Activated T-cell treated with anti-CD3 and anti-CD28 coated beads, Interleukin-2, amount 50 U/mL, for 1 hour (primary cell): ENCODE measurements at regions not wholly inside any gene's neighbourhood (a gene's known extent, or its start where the extent isn't known, plus 50 kb on each side); places are given as distances from the start of the nearest gene placed in this dataset.
"Not testable (repeated sequence)": the region's sequence is repeated elsewhere in the genome, so short reads cannot be mapped to it uniquely, and the experiment has no call there.

Experiments used
- DNase-seq: peaks from one replicate; pipeline ENCODE4 v3.0.0-alpha.2; 2020

DNA sequence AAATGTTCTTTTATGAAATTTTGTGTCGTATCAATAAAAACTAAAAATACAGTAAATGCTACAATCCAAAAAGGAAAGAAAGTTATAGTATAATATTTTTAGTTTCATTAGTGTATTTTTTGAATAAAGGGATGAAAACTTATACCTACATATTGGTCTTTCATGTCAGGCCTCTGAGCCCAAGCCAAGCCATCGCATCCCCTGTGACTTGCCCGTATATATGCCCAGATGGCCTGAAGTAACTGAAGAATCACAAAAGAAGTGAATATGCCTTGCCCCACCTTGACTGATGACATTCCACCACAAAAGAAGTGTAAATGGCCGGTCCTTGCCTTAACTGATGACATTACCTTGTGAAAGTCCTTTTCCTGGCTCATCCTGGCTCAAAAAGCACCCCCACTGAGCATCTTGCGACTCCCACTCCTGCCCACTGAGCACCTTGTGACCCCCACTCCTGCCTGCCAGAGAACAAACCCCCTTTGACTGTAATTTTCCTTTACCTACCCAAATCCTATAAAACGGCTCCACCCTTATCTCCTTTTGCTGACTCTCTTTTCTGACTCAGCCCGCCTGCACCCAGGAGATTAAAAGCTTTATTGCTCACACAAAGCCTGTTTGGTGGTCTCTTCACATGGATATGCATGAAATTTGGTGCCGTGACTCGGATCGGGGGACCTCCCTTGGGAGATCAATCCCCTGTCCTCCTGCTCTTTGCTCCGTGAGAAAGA is 108.2 kb upstream of the PELI1 start:
- DNase-seq, result not testable (repeated sequence)

DNA sequence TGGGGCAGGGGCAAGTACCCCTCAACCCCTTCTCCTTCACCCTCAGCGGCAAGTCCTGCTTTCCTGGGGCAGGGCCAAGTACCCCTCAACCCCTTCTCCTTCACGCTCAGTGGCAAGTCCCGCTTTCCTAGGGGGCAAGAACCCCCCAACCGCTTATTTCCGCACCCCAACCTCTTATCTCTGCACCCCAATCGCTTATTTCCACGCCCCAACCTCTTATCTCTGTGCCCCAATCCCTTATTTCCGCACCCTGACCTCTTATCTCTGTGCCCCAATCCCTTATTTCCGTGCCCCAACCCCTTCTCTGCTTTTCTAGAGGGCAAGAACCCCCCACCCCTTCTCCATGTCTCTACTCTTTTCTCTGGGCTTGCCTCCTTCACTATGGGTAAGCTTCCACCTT is 109.2 kb upstream of the PELI1 start:
- DNase-seq, result not testable (repeated sequence)

DNA sequence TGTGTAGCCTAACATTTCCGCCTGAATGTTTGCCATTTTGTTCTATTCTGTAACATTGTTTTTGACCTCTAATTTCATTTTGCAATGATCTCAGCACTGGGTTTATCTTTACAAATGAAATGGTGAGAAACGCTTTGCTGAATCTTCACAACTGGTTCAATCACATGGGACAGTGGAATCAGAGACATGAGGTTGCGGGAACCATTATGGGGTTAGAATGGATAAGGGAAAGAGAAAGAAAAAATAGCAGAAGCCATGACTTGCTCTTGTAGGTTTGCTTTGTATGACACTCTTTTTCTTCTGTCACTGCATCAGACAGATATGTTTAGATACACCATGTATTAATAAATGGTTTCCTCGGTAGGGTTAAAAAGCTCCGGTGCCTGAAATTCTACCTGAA is 114.3 kb upstream of the PELI1 start:
- no peak for DNase-seq

DNA sequence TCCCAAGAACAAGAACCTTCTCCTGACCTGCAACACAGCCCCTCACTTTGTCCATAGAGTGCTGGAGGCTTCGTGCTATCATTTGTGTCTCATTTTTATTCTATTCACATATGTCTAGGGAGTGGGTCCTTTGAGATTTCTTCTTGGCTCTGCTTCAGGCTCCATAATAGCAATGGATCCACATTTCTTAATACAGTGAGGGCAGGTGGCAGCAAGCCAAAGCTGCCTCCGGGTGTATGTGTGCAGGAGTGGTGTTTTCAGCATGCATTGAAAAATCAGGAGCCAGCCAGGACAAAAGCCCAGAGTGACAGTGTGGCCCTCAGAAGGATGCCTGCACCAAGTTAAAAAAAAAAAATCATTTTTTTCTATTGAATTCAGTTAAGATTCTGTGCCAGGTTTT is 115.1 kb upstream of the PELI1 start:
- no peak for DNase-seq

DNA sequence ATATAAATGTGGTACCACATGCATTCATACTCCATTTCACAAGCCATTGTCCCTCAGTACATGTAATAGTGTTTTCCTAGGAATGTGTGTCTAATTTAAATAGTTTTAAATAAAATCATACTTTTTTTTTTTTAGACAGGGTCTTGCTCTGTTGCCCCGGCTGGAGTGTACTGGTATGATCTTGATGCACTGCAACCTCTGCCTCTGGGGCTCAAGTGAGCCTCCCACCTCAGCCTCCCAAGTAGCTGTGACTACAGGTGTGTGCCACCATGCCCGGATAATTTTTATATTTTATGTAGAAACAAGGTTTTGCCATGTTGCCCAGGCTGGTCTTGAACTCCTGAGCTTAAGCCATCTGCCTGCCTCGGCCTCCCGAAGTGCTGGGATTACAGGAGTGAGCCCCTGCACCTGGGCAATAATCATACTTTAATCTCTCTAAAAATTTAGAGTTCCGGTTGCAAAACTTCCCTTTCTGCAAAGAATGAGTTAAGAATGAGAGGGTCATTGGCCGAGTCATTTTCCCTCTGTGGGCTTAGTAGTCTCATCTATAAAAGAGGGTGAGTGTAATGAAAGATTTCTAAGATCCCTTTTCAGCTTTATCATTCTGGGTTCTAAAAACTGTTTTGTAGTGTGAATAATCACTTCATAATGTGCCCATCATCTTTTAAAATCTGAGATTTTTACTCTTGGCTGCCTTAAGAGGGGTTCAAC is 116.0 kb upstream of the PELI1 start:
- DNase-seq, result no peak

DNA sequence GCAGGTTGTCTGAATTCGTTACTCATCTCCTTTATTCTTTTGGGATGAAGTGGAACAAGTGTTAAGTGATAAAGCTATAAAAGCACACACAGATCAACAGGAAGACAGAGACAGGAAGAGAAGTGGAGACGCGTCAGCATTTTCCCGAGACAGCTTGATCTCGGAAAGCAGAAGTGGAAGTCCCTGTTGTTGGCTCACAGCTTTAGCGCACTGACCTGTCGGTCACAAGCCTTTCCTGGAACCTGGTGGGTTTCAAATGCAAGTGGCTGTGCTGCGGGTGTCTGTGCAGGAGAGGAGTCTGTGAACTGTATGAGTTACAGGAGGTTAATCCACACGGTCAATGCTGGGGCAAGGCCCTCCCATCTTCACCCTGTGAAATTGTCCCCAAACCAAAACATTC is 116.6 kb upstream of the PELI1 start:
- peak; percentile 34 for DNase-seq

DNA sequence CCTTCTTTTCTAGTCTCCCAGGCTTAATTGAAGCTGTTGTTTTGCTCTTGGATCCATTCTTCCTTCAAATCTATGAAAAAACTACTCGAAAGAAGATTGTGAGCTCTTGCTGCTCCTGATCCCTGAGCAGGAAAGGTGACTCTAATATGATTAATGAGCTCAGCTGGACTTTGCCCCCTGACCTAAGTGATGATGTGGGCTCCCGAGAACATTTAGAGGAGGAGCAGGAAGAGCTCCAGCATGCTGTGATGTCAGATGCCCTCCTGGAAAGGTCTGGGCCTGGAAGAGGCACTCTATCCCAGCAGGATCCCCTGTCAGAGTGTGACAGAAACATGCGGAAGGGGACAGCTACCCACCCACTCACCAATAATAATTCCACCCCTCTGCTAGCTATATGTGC is 117.9 kb upstream of the PELI1 start:
- no peak for DNase-seq

DNA sequence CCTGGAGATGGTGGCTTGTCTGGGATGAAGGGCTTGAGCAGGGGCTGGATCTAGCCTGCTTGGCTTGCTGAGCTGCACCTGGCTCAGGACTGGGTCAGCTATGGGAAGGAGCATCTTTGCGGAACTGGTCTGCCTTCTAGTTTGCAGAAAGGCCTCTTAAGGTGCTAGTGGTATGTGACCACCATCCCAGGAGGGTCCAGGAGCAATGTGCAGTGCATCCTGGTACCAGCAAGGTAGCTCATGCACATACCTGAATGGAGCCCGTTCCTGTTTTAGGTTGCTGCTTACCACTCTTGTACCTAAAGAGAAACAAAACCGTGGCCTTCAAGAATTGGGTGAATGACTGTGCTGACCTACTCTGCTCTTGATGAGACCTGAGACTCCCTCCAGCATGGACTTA is 118.6 kb upstream of the PELI1 start:
- DNase-seq, result no peak

DNA sequence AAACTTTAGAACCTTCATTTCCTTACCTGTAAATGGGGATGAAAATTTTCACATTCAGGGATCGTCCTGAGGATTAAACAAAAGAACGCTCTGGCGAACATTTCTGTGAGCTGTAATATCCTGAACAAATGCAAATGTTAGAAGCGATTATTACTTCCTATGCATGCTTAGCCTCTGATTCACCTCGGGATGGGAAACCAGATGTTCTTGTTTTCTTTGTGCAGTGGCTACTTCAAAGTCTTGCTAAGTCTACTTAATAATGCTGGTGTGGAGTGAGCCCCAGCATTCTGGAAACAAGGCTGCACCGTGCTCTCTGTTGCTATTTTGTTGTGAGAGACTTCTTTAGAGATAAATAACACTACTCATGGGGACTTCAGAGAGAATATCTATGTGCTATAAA is 119.1 kb upstream of the PELI1 start:
- DNase-seq, result no peak

DNA sequence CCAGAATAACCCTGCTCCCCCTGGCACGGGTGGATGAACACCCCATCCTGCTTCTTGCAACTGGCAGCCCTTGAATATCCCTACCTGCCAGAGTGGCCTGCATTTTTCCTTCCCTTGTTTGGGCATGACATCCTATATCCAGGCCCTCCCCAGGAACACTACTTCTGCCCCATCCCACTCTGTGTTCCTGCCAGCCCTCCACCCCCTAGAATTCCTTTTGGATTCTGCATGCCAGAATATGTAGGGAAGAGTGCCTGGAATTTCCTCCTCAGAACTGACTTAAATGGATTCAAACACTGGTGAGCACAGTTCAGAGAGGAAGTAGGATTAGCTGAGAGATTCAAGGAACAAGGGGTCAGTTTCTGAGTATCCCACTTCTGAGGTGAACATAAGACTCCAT is 123.5 kb upstream of the PELI1 start:
- no peak for DNase-seq

DNA sequence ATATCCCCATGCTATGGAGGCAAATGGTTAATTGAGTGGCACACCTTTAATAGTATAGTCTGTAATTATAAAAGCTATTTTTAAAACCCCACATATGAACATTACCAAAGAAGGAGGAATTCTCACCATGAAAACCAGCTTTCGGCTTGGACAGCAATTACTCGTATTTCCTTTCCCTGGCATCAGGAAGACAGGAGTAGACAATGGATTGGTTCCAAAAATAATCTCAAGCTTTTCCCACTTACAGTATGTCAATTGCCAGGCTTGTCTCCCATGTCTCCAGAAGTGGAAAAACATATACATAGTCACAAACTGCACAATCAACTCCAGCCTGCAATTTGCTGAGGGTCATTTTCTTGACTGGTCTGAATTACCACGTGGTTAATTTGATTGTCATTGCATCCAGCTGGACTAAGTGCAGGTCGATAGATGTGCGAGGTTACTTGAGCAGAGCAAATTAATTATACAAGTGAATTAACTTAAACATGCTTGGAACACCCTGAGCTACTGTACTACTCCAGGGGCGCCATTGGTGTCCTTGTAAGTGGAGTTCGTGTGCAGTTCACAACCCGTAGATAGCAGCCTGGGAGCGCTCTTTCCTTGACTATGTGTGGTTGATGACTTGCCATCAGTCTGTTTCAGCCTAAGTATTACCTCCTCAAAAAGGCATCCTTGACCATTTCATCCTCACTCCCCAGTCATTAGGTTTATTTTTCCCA is 124.3 kb upstream of the PELI1 start:
- no peak for DNase-seq

DNA sequence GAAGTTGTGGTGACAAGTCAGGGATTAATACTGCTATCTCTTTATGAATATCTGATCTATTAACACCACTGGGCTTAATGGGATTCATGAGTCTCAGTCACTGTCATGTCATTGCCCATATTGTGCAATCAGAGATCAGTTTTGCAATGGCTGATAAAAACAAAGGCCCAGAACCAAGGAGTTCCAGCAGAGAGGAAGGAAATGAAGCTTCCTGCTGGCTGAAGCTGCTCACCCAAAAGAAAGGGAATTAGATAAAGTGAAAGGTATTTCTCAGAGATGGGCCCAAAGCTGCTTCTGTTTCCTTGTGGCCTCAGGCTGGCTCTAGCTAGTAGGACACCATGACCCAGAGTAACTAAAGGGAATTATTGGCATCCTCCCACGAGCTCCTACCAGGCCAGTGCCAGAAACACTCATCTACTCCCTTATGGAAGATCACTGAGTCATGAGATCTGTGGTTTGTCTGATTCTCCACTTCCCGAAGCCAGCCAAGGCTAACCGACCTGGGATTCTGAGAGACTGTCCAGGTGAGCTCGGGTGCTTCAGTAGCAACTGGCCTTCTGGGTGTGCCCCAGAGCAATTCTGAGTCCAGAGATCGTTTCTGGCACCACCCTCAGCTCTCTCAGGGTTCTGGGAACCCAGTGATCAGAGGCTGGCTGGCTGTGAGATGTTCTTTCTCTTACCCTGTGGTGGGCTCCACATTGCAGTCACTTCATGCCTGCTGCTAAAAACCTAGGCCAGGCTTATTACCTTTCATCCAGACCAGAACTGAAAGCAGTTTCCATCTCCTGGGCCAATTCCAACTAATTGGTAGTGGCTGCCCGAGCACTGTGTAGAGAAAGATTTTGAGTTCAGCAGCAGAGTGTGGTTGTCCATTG is 129.5 kb upstream of the PELI1 start:
- DNase-seq, result no peak

DNA sequence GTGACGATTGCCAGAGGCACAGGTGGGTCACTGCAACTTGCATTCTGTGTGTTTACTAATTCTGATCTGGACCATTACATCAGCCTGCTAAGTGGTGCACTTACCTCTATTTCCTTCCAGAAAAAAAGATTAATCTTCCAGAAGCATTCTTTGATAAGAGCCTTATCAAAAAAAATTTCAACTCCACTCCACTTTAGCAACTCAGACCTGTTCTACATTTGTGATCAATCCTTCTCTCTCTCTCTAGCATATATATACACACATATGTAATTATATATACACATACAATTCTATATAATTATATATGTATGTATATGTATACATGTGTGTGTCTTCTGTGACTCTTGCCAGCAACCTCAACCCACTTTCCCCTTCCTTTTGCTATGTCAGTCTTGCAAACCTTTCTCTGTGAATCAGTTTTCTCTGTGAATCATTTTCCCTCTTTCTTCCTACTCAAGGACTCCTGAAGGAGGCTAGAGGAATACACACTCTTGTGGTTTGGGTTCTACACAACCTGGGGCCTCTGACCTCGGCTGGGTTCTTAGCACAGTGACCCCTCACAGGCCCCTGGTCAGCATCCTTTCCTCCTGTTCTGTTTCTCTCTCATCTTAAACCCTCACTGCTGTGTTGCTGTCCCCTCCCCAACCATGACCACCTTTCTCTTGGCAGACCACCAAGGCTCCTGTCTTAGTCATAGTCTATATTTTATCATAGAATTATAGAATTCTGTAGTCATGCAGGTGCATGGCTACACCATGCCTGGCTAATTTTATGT is 130.4 kb upstream of the PELI1 start:
- DNase-seq, result no peak

DNA sequence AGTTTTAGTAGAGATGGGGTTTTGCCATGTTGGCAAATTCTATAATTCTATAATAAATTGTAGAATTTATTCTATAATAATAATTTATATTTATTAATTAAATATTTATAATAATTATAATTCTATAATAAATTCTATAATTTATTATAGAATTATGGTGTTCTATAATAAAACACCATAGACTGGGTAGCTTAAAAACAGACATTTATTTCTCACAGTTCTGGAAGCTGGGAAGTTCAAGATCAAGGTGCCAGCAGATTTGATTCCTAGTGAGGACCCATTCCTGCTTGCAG is 130.9 kb upstream of the PELI1 start:
- DNase-seq, result no peak

DNA sequence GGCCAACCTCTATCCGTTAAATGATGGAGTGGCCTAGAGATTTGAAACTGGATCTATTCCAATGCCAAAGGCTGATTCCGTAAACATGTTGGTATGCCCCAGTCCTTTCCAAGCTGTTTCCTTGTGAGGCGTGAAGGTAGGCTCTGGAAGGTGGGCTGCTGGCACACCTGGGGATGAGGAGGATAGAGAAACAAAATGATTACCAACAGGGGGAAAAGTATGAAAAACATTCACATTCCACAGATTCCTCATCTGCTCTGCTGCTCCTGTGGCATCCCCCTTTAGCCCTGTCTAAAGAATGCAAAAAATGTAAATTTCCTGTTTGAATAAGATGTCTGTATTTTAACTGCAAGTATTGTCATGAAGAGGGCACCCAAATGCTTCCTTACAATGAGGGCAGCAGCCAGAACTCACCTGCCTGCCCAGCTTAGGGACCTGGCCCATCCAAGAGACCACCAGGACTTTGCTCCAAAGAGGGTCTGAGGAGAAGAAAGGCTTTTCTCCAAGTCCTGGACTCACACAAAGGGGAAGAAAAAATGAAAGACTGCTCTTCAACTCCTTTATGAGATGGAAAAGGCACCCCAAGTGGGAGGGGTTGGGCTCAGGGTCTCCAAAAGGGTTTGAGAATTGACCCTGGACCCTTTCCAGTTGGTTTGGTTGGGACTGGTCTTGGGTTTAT is 132.3 kb upstream of the PELI1 start:
- no peak for DNase-seq

DNA sequence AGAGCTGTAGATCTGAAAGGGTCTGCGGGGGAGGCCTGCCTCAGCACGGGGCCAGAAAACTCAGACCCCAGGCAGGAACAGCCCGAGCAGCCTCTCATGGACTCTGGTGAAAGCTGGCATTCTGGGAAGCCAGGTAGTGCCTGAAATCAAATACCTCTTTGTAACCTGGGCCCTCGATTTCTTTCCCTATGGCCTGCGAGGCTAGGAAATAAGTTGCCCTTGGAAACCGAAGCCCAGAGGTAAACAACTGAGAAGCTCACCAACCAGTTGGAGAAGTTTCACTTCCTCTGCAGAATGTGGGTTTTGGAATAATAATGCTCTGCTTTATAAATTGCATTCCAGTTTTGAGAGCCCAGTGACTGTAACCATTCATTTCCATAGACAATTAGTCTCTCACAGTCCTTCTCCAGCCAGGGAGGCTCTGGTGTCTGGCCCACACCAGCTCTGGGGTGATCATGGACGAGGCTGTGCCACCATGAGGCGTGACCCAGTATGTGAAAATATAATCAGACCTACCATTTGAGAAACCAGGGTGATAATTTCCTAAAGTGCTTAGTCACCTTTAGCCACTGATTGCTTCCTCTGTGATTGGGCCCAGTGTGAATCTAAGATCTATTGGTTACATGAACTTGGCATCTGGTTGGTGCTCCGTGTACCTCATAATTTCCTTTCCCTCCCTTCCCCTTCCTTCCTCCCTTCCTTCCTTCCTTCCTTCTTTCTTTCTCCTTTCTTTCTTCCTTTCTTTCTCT is 133.1 kb upstream of the PELI1 start:
- no peak for DNase-seq

DNA sequence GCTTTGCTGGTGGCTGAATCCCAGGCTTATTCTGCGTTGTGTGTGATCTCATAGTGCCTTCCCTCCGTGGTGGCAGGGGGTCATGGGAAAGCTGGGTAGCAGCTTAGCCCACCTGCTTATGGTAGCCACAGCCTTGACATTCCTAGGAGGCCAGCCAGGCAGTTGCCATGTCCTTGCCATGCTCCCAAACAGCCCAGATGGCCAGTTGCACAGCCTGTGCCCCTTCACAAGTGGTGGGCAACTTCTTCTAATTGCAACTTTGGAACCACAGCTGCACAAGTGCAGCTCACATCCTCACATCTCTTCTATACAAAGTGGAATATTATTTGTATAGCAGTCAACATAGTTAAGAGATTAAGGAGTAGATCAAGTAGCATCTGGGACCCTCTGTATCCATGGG is 136.6 kb upstream of the PELI1 start:
- not testable (repeated sequence) for DNase-seq

DNA sequence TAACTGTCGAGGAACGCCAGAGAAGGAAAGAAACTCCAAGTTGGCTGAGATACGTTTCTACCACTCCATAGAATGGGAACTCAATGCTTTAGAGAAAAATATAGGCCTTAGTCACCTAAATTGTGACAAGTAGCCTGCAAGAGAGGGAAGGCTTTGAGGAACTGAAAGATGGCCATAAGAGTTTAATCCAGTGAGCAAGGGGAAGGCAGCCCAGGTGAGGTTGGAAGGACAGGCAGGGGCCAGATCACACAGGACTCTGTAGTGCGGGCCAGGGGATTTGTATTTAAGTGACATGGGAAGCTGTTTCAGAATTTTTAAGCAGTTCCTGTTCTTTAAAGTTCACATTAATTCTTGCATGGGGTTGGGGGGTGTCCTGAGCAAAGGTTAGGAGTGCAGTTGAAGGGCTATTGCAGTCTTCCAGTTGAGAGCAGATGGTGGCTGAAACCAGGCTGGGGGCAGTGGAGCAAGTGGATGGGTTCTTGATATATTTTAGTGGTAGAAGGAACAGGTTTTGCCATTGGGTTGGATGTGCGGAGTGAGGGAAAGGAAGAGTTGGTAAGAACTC is 138.9 kb upstream of the PELI1 start:
- DNase-seq, result no peak

DNA sequence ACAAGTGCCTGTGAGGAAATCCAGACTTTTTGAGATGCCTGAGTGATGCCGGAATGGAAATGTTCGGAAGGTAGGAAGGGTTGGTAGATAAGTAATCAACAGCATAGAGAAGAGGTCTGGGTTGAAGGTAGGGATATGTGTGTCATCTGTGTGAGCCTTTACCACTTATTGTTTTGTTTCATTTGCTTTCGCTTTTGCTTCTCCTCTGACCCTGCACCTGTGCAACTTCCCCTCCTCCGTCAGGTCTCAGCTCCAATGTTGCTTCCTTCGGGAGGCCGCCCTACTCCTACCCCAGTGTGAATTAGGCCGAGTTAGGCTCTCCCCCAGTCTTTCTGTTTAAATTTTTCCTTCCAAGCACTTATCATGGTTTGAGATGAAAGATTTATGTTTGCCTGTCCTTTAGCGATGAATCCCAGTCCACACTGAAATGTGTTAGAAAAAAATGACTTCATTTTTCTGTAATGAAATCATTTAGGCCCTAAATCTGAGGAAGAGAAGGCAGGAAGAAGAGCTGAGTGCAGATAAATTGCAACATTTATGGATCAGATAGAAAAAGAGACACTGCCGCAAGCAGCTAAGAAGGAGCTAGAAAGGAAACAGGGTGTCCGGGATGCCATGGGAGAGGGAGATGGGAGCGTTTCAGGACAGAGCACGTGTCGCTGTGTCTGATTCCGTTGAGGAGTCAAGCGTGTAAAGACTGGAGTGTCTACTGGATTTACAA is 139.6 kb upstream of the PELI1 start:
- no peak for DNase-seq

DNA sequence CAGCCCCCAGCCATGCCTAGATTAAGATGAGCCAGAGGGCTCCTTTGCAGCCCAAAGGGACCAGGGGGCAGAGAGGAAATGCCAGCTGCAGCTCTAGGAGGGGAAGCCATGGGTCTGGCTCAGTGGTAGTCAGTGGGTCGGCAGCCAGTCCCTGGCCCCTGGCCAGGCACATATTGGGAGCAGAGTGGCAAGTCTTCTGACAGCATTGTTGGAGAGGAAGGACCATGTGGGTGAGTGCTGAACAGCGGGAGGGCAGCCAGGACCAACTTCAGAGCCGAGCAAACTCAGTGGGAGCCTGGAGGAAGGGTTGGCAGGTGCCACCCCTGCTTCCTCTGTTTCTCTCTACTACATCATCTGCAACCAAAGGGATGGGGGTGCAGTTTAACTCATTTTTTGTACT is 140.5 kb upstream of the PELI1 start:
- no peak for DNase-seq
